22Rv1 (cell line): ENCODE measurements at regions not wholly inside any gene's neighbourhood (a gene's known extent, or its start where the extent isn't known, plus 50 kb on each side); places are given as distances from the start of the nearest gene placed in this dataset.

Source experiments
- ZFX ChIP-seq: fragments of 450-650 bp; IDR thresholded peaks from 2 replicates; pipeline ENCODE4 v1.6.1; 2017; ENCODE audit warnings: antibody characterized with exemption, borderline replicate concordance
- TF ChIP-seq, protein P1 (sequence below): fragments of 450-650 bp; IDR thresholded peaks from 2 replicates; pipeline ENCODE4 v1.5.1; 2017; ENCODE audit warnings: mild to moderate bottlenecking

- TF ChIP-seq ZFX, result no peak
- TF ChIP-seq, protein P1, sequence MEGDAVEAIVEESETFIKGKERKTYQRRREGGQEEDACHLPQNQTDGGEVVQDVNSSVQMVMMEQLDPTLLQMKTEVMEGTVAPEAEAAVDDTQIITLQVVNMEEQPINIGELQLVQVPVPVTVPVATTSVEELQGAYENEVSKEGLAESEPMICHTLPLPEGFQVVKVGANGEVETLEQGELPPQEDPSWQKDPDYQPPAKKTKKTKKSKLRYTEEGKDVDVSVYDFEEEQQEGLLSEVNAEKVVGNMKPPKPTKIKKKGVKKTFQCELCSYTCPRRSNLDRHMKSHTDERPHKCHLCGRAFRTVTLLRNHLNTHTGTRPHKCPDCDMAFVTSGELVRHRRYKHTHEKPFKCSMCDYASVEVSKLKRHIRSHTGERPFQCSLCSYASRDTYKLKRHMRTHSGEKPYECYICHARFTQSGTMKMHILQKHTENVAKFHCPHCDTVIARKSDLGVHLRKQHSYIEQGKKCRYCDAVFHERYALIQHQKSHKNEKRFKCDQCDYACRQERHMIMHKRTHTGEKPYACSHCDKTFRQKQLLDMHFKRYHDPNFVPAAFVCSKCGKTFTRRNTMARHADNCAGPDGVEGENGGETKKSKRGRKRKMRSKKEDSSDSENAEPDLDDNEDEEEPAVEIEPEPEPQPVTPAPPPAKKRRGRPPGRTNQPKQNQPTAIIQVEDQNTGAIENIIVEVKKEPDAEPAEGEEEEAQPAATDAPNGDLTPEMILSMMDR, result no peak
Observed at GRCh38 chr21:35202431-35202830, 153.3 kb upstream of the RUNX1 start.
